HG02852 (cell line): ENCODE measurements at regions not wholly inside any gene's neighbourhood (a gene's known extent, or its start where the extent isn't known, plus 50 kb on each side); places are given as distances from the start of the nearest gene placed in this dataset.
A peak's percentile ranks its signal among the peaks of the same experiment; 100 is the strongest.

Source experiments
- ATAC-seq: cut with Tn5 transposase; IDR thresholded peaks from one replicate; pipeline ENCODE4 v1.9.1; 2021; ENCODE audit warnings: mild to moderate bottlenecking, moderate library complexity; ENCODE audit not compliant: unreplicated experiment

- no peak for ATAC-seq
Observed at GRCh38 chrX:5122181-5122678, 1106.4 kb downstream of the NLGN4X start.

- ATAC-seq: no peak
Observed at GRCh38 chrX:5117816-5118215, 1110.9 kb downstream of the NLGN4X start.

GRCh38 chrX:5113128-5113527 is 1115.5 kb downstream of the NLGN4X start:
- no peak for ATAC-seq

GRCh38 chrX:5100004-5100403 is 1128.7 kb downstream of the NLGN4X start:
- ATAC-seq: no peak

- no peak for ATAC-seq
Observed at GRCh38 chrX:5086388-5086787, 1142.3 kb downstream of the NLGN4X start.

- no peak for ATAC-seq
Observed at GRCh38 chrX:5084279-5084678, 1144.4 kb downstream of the NLGN4X start.

GRCh38 chrX:5082705-5083104 is 1146.0 kb downstream of the NLGN4X start:
- ATAC-seq: no peak

DNA sequence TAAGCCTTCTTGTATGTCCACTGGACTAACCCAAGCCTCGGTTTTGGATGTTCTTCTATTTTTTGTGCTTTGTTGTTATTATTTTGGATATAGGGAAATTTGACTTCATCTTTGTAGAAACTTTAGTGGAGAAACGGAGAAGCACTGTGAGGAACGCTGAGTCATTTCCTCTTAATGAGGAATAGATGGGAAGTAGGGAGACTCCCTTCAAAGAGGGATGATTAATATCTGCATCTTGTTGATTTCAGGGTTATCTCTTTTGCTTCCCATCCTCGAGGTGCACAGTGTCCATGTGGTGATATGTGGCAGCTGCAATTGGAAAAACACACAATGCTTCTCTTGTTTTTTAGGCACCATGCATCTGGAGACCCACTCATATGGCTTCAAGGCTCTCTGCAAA is 1147.9 kb downstream of the NLGN4X start:
- ATAC-seq: no peak

DNA sequence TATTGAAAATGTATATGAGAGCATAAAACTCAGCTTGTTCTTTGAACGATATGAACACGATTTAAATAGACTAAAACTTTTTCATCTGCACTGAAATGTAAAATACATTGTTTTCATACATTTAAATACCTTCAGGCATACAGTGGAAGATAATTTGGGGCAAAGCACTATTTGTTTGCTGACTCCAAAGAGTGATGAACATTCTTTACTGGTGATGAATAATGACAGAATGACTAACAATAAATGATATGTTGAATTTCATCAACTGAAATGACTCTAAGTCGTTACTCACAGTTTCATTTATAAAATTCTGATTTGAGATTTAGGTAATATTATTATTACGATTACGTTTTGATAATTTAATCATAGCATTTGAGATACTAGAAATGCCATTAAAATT is 1160.1 kb downstream of the NLGN4X start:
- no peak for ATAC-seq

- no peak for ATAC-seq
Observed at GRCh38 chrX:5057786-5058185, 1170.9 kb downstream of the NLGN4X start.

- no peak for ATAC-seq
Observed at GRCh38 chrX:5054852-5055251, 1173.8 kb downstream of the NLGN4X start.

GRCh38 chrX:5051831-5052491 is 1176.7 kb downstream of the NLGN4X start:
- ATAC-seq: no peak

GRCh38 chrX:5042563-5042962 is 1186.1 kb downstream of the NLGN4X start:
- ATAC-seq: no peak

- no peak for ATAC-seq
Observed at GRCh38 chrX:5031792-5032191, 1196.9 kb downstream of the NLGN4X start.

DNA sequence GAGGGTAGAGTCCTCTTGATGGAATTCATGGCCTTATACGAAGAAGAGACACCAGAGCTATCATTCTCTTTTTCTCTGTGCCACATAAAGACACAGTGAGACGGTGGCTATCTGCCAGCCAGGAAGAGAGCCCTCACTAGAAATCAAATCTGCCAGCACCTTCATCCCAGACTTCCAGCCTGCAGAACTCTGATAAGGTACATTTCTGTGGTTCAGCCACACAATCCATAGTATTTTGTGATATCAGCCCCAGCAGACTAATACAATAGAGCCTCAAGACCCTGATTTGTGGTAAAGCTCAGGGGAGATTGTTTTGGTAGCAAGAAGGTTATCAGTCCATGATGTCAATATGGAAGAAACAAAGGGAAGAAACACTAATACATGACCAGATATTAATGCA is 1213.2 kb downstream of the NLGN4X start:
- no peak for ATAC-seq

GRCh38 chrX:4994855-4995254 is 1233.8 kb downstream of the NLGN4X start:
- ATAC-seq: no peak

GRCh38 chrX:4978613-4979012 is 1250.1 kb downstream of the NLGN4X start:
- ATAC-seq: peak; percentile 57

GRCh38 chrX:4971646-4972045 is 1257.0 kb downstream of the NLGN4X start:
- no peak for ATAC-seq

GRCh38 chrX:4964112-4964511 is 1250.7 kb upstream of the PRKX start:
- no peak for ATAC-seq

GRCh38 chrX:4963432-4963831 is 1250.0 kb upstream of the PRKX start:
- ATAC-seq: no peak

DNA sequence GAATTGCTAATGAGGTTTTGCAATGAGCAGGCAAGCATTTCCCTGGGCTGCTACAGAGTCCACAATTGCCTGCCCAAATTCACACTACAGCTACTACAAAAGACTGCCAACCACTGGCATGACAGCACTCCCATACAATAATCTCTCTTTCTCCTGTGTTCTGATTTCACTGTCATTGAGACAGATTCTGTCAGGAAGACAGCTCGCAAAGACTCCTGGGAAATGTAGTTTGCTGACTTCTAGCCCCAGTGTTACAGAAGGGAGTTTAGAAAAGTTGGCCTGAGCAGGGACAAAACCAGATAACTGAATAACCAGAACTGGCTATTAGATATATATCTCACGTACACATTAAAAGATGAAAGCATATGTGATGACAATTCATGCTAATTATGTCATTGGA is 1231.3 kb upstream of the PRKX start:
- no peak for ATAC-seq

DNA sequence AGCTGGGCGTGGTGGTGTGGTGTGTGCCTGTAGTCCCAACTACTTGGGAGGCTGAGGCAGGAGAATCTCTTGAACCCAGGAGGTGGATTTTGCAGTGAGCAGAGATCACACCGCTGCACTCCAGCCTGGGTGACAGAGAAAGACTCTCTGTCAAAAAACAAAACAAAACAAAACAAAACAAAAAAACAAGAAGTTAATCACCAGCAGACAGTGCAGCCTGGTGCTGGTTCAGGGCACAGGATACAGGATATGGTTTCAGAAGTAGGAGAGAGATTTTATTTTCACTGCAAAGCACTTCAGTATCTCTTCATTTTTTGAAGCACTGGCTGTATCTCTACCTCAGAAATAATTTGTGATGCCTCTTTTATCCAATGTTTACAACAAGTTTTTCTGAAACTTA is 1222.9 kb upstream of the PRKX start:
- peak; percentile 18 for ATAC-seq

DNA sequence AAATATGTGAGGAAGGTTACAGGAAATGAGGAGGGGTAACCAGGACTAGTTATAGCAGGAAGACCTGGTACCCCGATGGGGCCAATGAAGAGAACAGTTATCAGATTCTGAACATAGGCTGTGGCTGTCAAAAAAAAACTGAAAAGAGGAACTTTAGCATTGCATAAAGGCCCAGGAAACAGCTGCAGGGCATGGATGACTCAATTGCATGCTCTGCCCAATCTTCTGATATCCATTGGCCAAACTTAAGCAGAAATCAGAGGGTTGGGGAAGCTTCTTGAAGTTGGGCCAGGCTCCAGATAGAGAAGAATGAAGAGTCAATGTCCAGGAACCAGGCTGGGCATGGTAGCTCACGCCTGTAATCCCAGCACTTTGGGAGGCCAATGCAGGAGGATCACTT is 1222.4 kb upstream of the PRKX start:
- peak; percentile 82 for ATAC-seq
